ENCODE measurements at regions not wholly inside any gene's neighbourhood (a gene's known extent, or its start where the extent isn't known, plus 50 kb on each side); places are given as distances from the start of the nearest gene placed in this dataset.
"Not testable (repeated sequence)": the region's sequence is repeated elsewhere in the genome, so short reads cannot be mapped to it uniquely, and the experiment has no call there.

GRCh38 chr20:30671120-30671519 is 586.3 kb upstream of the DEFB115 start:
- not testable (repeated sequence) for DNase-seq

GRCh38 chr20:30675988-30676564 is 581.4 kb upstream of the DEFB115 start:
- not testable (repeated sequence) for DNase-seq

DNA sequence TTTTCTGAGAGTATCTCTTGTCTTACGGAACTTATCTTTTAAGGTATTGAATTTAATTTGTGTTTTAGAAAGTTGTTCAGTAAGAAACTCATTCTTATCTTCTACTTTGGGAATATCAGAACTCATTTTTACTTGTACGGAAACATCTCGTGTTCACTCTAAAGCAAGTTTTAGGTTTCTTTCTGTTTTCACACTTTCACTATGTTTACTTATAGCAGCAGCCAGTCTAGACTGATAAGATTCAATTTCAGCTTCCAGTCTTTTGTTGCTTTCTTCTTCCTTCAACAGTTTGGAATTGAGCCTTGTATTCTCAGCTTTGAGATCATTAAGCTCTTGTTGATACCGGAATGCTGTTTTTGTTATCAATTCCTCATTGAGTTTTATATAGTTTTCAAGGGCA is 575.2 kb upstream of the DEFB115 start:
- DNase-seq = not testable (repeated sequence)

- DNase-seq = not testable (repeated sequence)
These were observed 544.6 kb upstream of the DEFB115 start for GRCh38 chr20:30712861-30713260.

DNA sequence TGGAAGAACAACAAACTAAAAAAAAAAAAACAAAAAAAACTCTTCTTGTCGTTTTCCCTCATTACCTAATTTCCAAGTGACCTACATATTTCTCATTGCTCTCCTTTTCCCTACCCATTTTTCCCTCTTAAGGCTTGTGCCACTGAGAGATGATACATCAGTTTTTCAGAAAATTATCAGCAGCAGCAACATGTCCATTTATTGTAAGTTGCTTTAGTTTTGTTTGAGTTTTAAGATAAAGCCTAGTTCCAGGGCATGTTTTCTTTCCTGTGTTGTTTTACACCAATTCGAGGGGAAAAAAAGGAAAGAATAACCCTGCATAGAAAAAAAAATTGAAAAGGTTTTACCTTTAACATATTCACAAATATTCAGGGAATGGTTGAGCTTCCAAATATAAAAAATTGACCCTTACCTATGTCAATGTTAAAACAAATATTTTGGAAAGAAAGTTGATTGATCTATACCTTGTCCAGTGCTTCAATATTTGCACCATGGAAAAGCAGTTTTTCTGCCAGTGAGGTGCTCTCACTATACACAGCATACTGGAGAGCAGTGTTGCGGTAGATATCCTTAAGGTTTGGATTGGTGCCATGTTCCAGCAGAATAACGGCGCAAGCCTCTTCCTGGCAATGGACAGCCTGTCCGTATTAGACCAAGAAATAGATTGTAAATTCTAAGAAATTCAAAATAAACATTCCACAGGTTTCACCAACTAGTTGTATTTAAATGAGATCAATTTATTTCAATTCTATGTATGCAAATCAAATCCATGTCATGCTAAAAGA is 537.9 kb upstream of the DEFB115 start:
- not testable (repeated sequence) for DNase-seq

GRCh38 chr20:30723511-30723910 is 534.0 kb upstream of the DEFB115 start:
- not testable (repeated sequence) for DNase-seq

DNA sequence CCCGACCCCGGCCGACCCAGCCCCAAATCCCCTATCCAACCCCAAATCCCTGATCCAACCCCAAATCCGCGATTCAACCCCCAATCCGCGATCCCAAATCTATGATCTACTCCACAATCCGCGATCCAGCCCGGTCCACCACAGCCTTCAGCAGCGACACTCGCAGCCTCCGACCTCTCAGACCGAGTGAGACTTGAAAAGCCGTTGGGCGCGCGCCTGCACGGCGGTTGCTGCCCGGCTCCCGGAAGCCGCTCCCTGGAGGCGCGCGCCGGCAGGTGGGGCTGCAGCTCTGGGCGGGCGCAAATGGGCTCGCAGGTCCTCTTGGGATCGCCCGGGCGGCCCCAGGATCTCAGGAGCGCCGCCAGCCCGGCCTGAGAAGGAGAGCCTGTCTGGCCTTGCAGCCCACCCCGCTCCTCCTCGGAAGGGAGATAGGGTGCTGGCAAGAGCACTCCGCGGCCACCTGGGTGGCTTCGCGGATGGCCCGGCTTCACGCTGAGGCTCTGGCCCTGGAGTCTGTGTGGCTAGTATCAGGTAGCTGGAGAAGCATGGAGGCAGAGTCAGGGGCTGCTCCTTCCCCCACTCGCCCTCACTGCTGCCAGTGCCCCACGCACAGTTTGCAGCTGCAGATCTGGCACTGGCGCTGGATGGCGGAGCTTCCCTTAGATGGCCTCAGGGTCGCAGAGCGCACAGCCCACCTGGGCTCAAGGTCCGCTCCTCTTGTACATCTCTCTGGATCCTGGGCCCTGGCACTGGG is 533.4 kb upstream of the DEFB115 start:
- DNase-seq = not testable (repeated sequence)

- not testable (repeated sequence) for DNase-seq
These were observed 532.8 kb upstream of the DEFB115 start for GRCh38 chr20:30724688-30725074.

DNA sequence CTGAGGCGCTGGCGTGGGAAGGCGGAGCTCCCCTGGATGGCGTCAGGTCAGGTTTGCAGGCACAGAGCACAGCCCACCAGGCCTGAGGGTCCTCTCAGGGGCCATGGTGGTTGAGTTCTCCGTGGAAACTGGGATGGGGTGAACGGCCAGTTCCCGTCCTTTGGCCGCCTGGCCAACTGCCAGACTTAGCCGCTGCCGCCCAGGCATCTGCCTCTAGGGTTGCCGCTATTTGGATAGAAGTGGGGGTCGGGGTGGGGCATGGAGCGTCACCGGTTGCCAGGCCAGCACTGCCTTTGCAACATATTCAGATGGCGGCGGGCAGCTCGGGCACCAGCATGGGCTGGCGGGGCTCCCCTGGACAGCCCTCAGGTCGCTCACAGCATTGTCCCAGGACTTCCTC is 532.3 kb upstream of the DEFB115 start:
- DNase-seq = not testable (repeated sequence)

GRCh38 chr20:30728271-30728885 is 529.1 kb upstream of the DEFB115 start:
- DNase-seq = not testable (repeated sequence)
